HEK293 (cell line): ENCODE measurements at regions not wholly inside any gene's neighbourhood (a gene's known extent, or its start where the extent isn't known, plus 50 kb on each side); places are given as distances from the start of the nearest gene placed in this dataset.

ENCODE experiments used
- CTCF ChIA-PET: fragments of 350-600 bp; formaldehyde crosslinking; extraction: SDS; loops from one replicate; lab custom pipeline; 2021; ENCODE audit warnings: antibody characterized with exemption; lab: Yijun Ruan, JAX
- POLR2A ChIA-PET: fragments of 300-600 bp; formaldehyde crosslinking; extraction: SDS; loops from one replicate; lab custom pipeline; 2020; ENCODE audit warnings: antibody characterized with exemption, inconsistent platforms; lab: Yijun Ruan, JAX
- H3K27ac ChIP-seq: fragments of 200-500 bp; sonication (Bioruptor generic); 2 replicates; pipeline ENCODE4 v1.5.1; 2014; ENCODE audit warnings: low read depth, low read length, control low read depth, inconsistent platforms; ENCODE audit errors: extremely low read depth
- H3K36me3 ChIP-seq, 2 experiments: fragments of 200-500 bp in 1 of 2; sonication (Bioruptor generic) in 1 of 2; 1 replicate in 1 of 2; 2 replicates in 1 of 2; pipeline ENCODE4 v1.5.1; 2014 to 2017; ENCODE audit warnings: inconsistent platforms in 2 of 2, low read length in 2 of 2; ENCODE audit not compliant: control insufficient read depth in 2 of 2, insufficient read depth in 1 of 2
- H3K4me1 ChIP-seq: fragments of 200-500 bp; sonication (Bioruptor generic); 2 replicates; pipeline ENCODE4 v1.5.1; 2014; ENCODE audit warnings: mild to moderate bottlenecking, low read length, inconsistent platforms; ENCODE audit not compliant: control insufficient read depth, insufficient read depth
- H3K4me3 ChIP-seq: 2 replicates; pipeline ENCODE4 v1.5.1; 2011; ENCODE audit warnings: low read depth, mild to moderate bottlenecking, control low read depth, low read length, moderate library complexity
- H3K9me3 ChIP-seq: fragments of 200-500 bp; sonication (Bioruptor generic); 2 replicates; pipeline ENCODE4 v1.5.1; 2014; ENCODE audit warnings: low read depth, low read length, inconsistent platforms; ENCODE audit not compliant: control insufficient read depth, insufficient read depth
- FEZF1 ChIP-seq: fragments of 450-650 bp; formaldehyde crosslinking; IDR thresholded peaks from 2 replicates; pipeline ENCODE4 v1.5.1; 2016; ENCODE audit warnings: missing biosample characterization, missing genetic modification characterization
- PRDM1 ChIP-seq: fragments of 450-650 bp; formaldehyde crosslinking; IDR thresholded peaks from 2 replicates; pipeline ENCODE4; 2016; ENCODE audit warnings: missing biosample characterization, missing genetic modification characterization
- SCRT1 ChIP-seq: fragments of 450-650 bp; formaldehyde crosslinking; IDR thresholded peaks from 2 replicates; pipeline ENCODE4 v1.5.1; 2016; ENCODE audit warnings: missing biosample characterization, missing genetic modification characterization, borderline replicate concordance
- SETDB1 ChIP-seq: IDR thresholded peaks from one replicate; pipeline ENCODE4 v1.6.1; 2017; ENCODE audit warnings: mild to moderate bottlenecking, low read length, moderate library complexity, mixed read lengths; ENCODE audit not compliant: insufficient read length
- TRIM28 ChIP-seq: IDR thresholded peaks from 2 replicates; pipeline ENCODE4 v1.6.1; 2011; ENCODE audit warnings: low read length, control low read depth, borderline replicate concordance
- ZBTB10 ChIP-seq: fragments of 450-650 bp; formaldehyde crosslinking; IDR thresholded peaks from 2 replicates; pipeline ENCODE4 v1.5.1; 2016; ENCODE audit warnings: missing biosample characterization, missing genetic modification characterization
- ZBTB21 ChIP-seq: fragments of 450-650 bp; formaldehyde crosslinking; IDR thresholded peaks from 2 replicates; pipeline ENCODE4 v1.5.1; 2017; ENCODE audit warnings: missing biosample characterization, missing genetic modification characterization
- ZBTB7A ChIP-seq: fragments of 450-650 bp; formaldehyde crosslinking; IDR thresholded peaks from 2 replicates; pipeline ENCODE4 v1.5.1; 2016; ENCODE audit warnings: low read depth, missing biosample characterization, missing genetic modification characterization
- ZNF132 ChIP-seq: fragments of 450-650 bp; formaldehyde crosslinking; IDR thresholded peaks from 2 replicates; pipeline ENCODE4 v1.5.1; 2017; ENCODE audit warnings: missing biosample characterization, missing genetic modification characterization, borderline replicate concordance
- ZNF302 ChIP-seq: fragments of 450-650 bp; formaldehyde crosslinking; IDR thresholded peaks from 2 replicates; pipeline ENCODE4 v1.5.1; 2016; ENCODE audit warnings: missing biosample characterization, missing genetic modification characterization, low read depth
- ZNF37A ChIP-seq: fragments of 450-650 bp; IDR thresholded peaks from 2 replicates; pipeline ENCODE4 v1.5.1; 2018; ENCODE audit warnings: missing biosample characterization, missing genetic modification characterization
- ZNF48 ChIP-seq: fragments of 450-650 bp; formaldehyde crosslinking; IDR thresholded peaks from 2 replicates; pipeline ENCODE4 v1.5.1; 2016; ENCODE audit warnings: missing biosample characterization, missing genetic modification characterization
- ZNF555 ChIP-seq: fragments of 450-650 bp; formaldehyde crosslinking; conservative IDR thresholded peaks from 2 replicates; pipeline ENCODE4 v1.5.1; 2017; ENCODE audit warnings: missing biosample characterization, mild to moderate bottlenecking, missing genetic modification characterization, inconsistent platforms
- ZNF792 ChIP-seq: fragments of 450-650 bp; formaldehyde crosslinking; IDR thresholded peaks from 2 replicates; pipeline ENCODE4 v1.5.1; 2016; ENCODE audit warnings: missing biosample characterization, missing genetic modification characterization
- TF ChIP-seq, protein P1 (sequence below): fragments of 450-650 bp; formaldehyde crosslinking; IDR thresholded peaks from 2 replicates; pipeline ENCODE4 v1.5.1; 2016; ENCODE audit warnings: missing biosample characterization, missing genetic modification characterization, borderline replicate concordance

DNA sequence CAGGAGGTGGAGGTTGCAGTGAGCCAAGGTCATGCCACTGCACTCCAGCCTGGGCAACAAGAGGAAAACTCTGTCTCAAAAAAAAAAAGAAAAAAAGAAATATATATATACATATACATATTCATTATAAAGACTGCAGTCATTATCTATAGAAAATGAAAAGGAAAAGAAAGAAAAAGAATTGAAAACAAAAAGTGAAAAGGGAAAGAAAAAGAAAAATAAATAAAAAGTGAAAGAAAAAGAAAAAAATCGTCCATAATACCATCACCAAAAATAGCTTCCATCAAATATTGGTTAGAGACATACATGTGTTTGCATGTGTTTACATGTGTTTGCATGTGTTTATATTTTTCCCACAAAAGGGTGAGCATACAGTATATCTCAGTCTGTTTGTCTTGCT, 105.5 kb upstream of the PARD3 start:
- ChIA-PET CTCF (interaction anchor here (0.5 to 0.7 kb wide), 3 partner anchors 11 to 54 kb away, joined by 3 to 7 read pairs (median 3); no protein-coding TSS in a partner anchor), POLR2A (no interaction called here)
- no peak for TF ChIP-seq ZNF555 (tag by site-specific recombination)
- TF ChIP-seq PRDM1 (tag by site-specific recombination) = peak; percentile 93
- TF ChIP-seq, protein P1, sequence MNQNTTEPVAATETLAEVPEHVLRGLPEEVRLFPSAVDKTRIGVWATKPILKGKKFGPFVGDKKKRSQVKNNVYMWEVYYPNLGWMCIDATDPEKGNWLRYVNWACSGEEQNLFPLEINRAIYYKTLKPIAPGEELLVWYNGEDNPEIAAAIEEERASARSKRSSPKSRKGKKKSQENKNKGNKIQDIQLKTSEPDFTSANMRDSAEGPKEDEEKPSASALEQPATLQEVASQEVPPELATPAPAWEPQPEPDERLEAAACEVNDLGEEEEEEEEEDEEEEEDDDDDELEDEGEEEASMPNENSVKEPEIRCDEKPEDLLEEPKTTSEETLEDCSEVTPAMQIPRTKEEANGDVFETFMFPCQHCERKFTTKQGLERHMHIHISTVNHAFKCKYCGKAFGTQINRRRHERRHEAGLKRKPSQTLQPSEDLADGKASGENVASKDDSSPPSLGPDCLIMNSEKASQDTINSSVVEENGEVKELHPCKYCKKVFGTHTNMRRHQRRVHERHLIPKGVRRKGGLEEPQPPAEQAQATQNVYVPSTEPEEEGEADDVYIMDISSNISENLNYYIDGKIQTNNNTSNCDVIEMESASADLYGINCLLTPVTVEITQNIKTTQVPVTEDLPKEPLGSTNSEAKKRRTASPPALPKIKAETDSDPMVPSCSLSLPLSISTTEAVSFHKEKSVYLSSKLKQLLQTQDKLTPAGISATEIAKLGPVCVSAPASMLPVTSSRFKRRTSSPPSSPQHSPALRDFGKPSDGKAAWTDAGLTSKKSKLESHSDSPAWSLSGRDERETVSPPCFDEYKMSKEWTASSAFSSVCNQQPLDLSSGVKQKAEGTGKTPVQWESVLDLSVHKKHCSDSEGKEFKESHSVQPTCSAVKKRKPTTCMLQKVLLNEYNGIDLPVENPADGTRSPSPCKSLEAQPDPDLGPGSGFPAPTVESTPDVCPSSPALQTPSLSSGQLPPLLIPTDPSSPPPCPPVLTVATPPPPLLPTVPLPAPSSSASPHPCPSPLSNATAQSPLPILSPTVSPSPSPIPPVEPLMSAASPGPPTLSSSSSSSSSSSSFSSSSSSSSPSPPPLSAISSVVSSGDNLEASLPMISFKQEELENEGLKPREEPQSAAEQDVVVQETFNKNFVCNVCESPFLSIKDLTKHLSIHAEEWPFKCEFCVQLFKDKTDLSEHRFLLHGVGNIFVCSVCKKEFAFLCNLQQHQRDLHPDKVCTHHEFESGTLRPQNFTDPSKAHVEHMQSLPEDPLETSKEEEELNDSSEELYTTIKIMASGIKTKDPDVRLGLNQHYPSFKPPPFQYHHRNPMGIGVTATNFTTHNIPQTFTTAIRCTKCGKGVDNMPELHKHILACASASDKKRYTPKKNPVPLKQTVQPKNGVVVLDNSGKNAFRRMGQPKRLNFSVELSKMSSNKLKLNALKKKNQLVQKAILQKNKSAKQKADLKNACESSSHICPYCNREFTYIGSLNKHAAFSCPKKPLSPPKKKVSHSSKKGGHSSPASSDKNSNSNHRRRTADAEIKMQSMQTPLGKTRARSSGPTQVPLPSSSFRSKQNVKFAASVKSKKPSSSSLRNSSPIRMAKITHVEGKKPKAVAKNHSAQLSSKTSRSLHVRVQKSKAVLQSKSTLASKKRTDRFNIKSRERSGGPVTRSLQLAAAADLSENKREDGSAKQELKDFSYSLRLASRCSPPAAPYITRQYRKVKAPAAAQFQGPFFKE (tag by site-specific recombination) = no peak
- Histone ChIP-seq H3K27ac (no peak overlapping the region), H3K9me3 (no peaks in the 10 kb centered on the region; the same call in 1 of the 2 replicates), H3K4me1 (no peaks in the 10 kb centered on the region), H3K4me3 (no peak overlapping the region), H3K36me3 (no peaks in the 10 kb centered on the region)

- Histone ChIP-seq H3K27ac (no peak overlapping the region), H3K36me3 (no peaks in the 10 kb centered on the region), H3K4me3 (no peak overlapping the region), H3K4me1 (no peaks in the 10 kb centered on the region), H3K9me3 (no peaks in the 10 kb centered on the region)
- no peak for TF ChIP-seq ZNF48 (tag by site-specific recombination)
- no peak for TF ChIP-seq TRIM28
- no peak for TF ChIP-seq FEZF1
- no peak for TF ChIP-seq ZNF132 (tag by site-specific recombination)
- TF ChIP-seq SCRT1 (tag by site-specific recombination) = no peak
- TF ChIP-seq ZBTB10 = no peak
- TF ChIP-seq ZNF792 (tag by site-specific recombination) = no peak
- no peak for TF ChIP-seq SETDB1
- TF ChIP-seq ZBTB7A (tag by site-specific recombination) = no peak
- TF ChIP-seq ZNF37A (tag by site-specific recombination) = no peak
- no peak for TF ChIP-seq ZBTB21 (tag by site-specific recombination)
- no peak for TF ChIP-seq ZNF302 (tag by site-specific recombination)
- ChIA-PET CTCF (interaction anchor here (0.5 to 0.9 kb wide), 2 partner anchors 56 to 166 kb away, joined by 3 to 6 read pairs; no protein-coding TSS in a partner anchor), POLR2A (interaction anchor here (0.6 kb wide), 1 partner anchor 13 kb away, joined by 3 read pairs; no protein-coding TSS in a partner anchor)
Measured at GRCh38 chr10:34918776-34919315, 103.8 kb upstream of the PARD3 start.
